Right renal pelvis (tissue), 4 donors: ENCODE measurements at regions not wholly inside any gene's neighbourhood (a gene's known extent, or its start where the extent isn't known, plus 50 kb on each side); places are given as distances from the start of the nearest gene placed in this dataset.

Experiments
- DNase-seq, 4 donors: peaks; one replicate each; pipeline ENCODE4 v3.0.0-alpha.2; 2013; ENCODE audit warnings: low read depth in 4 of 4, low spot score in 3 of 4, missing footprints in 1 of 4

DNA sequence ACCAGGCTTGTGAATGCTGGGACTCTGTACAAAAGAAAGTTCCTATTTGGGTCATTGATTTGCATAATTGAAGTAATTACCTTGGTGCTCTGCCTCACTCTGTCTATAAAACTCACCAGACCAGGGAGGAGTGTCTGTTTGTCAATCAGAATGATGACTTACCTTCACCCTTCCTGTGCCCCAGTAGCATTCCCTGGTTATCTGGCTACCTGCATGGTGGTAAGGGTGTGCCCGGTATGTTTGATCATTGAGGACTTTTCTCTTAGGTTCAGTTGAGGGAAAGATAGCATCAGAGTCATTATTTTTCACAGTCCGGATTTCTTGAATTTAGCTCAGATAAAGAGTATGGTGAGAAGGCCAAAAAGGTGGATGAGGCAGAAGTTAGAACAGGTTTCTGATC, 190.0 kb downstream of the BRINP2 start:
- DNase-seq = no peak

DNA sequence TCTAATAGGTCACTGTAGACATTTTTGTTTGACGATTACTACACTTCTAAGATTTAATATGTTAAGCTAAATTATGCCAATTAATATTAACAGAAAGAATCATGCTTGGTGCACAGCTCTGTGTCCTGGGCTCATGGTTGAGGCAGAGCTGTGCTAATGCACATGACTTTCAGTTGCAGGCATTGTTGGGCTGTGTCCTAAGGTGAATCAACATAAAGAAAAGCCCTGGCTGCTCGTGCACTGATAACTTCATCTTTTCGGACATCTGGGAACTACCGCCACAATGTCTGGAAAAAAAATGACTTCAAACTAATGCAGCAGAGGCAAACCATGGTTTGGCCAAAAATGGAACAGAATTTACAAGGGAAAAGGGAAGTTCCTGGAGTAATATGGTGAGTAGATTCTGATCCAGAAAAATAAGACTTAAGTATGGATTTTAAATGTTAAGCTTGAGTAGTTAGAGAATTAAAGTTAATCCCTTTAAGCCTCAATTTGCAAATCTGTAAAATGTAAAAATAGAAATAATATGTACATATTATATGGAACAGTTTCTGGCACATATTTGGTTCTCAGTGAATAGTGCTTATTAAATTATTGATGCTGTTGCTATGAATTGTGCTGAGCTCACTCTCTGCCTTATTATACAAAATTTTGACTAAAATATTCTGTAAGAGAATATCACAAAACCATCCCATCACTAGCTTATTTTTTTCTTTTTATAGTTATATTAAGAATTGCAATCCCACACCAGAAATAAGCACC, 186.1 kb downstream of the BRINP2 start:
- no peak for DNase-seq

DNA sequence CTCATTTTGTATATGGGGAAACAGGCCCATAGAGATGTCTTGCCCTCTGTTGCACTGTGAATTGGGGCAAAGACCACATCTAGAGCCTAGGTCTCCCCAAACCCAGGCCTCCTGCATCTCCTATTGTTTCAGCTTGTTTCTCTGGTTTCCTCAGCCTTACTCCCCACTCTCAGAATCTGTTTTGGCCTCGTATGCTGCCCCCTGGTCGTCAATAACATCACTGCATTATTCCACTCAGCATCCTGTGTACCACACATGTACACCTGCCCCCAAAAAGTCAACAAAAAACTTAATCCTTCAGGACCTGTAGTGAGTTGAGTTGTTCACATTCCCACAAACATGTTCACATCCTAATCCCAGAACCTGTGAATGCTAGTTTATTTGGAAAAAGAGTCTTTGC, 184.8 kb downstream of the BRINP2 start:
- no peak for DNase-seq

DNA sequence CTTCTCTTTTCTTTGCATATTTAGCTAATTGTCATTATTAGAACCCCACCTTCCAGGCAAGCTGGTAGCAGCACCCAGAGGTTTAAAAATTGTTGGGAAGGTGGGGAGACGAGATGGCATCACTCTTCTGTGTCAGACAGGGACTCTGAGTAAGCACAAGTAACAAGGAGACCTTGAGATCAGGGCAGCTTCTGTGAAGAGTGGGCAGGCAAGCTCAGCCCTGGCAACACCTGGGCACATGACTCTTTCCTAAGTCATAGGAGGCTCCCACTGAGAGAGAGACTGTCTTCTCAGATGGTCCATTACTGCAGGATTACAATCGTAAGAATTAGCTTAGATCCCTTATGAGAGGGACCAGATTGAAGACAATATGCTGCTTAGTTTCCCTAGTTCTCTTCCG, 183.5 kb downstream of the BRINP2 start:
- no peak for DNase-seq

DNA sequence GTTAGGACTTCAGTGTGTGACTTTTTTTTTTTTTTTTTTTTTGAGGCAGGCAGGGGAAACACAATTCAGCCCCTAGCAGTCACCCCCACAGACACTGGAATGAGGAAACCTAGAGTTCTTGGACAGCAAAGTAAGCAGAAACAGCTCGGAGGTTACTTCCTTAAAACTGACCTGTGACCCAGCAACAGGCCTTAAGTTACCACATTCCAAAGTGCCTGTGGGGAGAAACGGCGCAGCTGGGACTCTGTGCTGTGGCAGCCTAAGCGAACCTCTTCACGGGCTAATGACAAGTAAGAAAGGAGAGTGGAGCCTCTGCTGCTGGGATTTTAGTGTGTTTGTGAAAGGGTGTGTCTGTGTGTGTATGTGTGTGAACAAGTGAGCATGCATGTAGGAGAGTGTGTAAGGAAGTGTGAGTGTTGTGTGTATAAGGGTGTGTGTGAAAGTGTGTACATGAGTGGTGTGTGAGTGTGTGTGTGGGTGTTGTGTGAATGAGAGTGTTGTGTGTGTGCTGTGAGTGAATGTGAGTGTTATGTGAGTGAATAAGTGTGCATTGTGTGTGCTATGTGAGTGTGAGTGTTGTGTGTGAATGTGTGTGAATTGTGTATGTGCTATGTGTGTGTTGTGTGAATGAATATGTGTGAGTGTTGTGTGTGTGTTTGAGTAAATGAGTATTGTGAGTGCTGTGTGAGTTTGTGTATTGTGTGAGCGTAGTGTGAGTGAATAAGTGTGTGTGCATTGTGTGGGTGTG, 180.8 kb downstream of the BRINP2 start:
- peak in 3 of 4 donors; percentile 43 to 60 (median 47) for DNase-seq

DNA sequence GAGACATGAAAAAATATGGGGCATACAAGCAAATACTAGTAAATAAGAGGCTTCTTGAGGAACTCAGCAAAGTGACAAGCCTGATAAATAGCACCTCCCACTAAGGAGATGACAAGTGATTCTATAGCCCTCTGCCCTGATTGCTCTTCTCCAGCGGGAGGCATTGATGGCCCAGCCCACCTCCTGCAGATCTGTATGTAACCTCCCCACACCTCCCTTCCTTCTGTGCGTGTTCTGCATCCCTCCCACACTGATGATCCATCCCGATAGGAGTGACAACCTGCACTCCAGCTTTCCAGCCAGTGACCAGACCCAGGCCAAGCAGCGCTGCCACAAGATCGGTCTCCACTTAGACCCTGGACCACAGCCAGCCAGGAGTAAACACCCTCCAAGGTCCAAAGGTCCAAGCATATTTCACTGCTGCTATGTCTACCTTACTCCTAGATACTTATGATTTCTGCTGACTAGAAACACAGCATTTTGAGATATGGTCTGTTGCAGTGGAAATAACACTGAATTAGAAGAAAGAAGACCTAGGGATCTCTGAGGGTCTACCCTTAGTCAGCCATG, 176.1 kb downstream of the BRINP2 start:
- no peak for DNase-seq

DNA sequence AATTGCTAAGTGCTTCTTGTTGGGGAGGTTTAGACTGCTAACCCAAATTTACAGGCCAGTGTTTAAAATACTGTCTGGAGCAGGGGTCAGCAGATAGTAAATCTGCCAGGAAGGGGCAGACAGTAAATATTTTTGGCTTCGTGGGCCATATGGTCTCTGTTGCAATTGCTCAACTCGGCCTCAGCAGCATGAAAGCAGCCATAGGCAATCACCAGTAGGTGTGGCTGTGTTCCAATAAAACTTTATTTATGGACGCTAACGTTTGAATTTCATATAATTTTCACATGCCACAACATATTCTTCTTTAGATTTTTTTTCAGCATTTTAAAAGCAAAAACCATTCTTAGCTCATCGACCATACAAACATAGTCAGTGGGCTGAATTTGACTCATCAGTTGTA, 172.7 kb downstream of the BRINP2 start:
- DNase-seq = no peak

DNA sequence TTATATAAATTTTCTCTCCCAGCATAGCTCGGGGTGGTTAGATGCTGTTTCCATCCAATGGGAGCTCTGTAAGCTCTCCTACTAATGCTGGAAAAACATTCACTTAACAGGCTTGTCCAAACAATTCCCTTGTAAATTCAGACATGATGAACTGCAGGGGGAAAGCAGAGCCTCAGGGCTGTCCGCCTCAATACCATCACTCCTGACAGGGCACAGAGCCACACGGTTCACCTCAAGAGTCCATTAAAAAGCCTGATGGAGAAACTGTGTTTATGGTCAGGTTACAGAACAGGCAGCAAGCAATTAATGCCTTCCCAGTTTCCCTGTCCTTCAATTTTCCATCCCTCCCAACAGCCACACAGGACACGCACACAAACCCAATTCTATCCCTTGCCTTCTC, 171.0 kb downstream of the BRINP2 start:
- DNase-seq = no peak

DNA sequence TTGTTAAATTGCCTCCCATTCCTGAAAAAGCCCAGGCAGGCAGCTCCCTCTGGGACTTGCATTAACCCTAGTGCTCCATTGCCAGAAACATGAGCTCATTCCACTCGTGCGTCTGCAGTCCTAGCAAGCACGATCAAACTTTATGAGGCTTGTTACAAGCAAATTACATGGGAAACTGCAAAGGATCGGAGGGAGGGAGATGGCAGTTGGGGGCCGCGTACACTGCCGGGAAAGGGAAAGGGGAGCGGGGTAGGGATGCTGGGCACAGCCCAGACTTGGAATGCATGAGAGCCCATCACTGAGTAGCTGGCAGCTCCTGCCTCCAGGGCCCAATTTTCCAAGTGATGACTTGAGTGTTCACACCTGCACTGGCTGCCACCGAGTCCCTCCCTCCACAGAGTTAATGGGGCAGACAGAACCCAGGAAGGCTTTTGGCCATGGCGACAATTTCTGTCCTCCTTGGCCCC, 169.9 kb downstream of the BRINP2 start:
- peak; percentile 45 to 82 (median 70) for DNase-seq

DNA sequence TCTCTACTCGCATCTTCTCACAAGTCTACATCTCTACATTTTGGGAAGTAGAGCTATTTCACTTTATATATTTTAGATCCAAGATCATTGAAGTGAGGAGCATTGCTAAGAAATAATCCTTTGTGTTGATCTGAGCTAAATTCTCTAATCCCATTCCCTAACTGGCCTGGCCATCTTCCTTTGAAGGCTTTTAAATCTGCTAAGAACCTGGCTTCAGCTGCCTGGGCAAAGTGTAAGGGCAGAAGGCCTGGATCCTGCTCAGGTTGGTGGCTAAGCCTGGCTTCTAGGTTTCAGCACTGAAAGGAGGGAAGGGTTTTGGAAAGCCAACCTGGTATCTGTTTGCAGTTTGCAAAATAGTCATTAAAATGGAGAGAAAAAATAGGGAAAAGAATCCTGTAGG, 167.6 kb downstream of the BRINP2 start:
- no peak for DNase-seq

DNA sequence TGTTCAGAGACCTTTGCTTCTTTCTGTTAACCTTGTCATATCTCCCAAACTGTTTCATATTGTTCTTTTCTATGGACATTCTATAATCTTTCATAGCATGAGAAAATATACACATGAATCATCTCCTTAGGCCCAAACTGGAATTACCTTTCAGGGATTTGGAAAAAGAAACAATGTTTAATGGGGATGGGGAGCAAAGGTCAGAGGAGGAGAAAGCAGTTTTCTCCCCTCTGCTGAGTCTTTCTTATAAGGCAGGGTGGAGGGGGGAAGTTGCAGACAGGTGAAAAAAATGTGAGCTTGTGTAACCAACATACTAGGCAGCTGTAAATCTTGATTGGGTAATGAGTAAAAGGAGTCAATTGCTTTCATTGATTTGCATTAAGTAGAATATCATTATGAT, 164.1 kb downstream of the BRINP2 start:
- no peak for DNase-seq

DNA sequence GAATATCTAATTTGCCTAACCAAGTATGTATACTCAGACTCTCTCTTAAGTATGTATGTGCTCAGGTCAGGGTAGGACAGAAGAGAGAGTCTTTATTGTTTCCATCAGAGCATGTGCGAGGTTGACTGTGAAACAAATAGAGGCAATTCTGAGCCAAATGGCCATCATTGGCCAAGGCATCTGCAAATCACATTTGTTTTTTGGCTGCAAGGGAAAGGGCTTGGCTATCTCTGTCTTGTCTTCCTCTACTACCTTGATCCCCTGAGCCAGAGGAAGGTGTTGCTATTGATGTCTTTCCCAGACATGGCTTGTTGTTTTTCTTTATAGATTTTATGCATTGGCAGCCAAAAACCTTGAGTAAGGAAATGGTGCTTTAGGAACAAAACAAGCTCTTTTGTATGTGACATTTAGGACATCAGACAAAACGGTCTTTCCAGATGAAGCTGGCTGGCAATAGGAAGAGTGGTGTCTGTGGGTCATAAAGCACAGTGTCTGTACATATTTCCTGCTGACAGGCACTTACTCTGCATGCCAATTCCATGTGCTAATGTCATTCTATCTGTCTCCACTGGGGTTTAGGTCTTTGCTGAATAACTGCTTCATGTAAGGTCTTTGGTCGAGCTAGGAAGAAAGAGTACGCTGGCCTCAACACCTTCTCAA, 163.3 kb downstream of the BRINP2 start:
- no peak for DNase-seq
